HG02840 (cell line): ENCODE measurements at regions not wholly inside any gene's neighbourhood (a gene's known extent, or its start where the extent isn't known, plus 50 kb on each side); places are given as distances from the start of the nearest gene placed in this dataset.
A peak's percentile ranks its signal among the peaks of the same experiment; 100 is the strongest.

Experiments used
- ATAC-seq: cut with Tn5 transposase; IDR thresholded peaks from one replicate; pipeline ENCODE4 v1.9.1; 2021; ENCODE audit warnings: mild to moderate bottlenecking, moderate library complexity, moderate number of reproducible peaks; ENCODE audit not compliant: unreplicated experiment, low FRiP score

DNA sequence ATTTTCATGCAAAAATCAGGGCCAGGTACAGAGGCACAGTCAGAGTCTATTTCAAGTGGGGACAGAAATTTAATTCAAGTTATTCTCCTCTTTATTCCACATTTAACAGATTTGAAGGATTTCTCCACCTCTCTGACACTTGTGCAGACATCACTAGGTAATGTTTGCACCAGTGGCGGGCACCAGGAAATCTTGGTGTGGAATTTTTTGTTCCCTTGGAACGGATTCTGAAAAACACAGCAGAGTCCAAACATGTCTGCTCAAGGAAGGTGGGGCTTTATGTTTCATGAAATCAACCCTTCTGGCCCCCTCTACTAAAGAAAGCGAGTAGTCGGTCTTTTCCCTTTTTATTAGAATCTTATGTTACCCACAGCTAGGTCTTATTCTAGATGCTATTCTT is 271.2 kb upstream of the MDFIC2 start:
- no peak for ATAC-seq

DNA sequence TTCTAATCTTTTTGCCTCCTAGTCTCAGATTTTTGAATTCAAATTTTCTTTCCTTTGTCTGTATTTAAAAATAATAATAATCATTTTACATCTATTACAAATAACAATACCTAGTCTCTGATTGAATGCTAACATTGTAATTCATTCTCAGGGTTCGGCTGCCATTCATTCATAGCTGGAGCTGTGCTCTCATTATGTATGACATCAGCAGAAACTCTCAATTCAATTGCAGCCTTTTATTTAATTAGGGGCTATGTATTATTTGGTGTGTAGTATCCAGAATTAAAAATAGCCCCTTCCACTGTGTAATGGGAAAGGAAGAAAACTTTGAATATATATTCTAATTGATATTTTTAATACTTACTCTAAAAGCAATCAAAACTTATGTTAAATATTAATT is 270.4 kb upstream of the MDFIC2 start:
- ATAC-seq = no peak

DNA sequence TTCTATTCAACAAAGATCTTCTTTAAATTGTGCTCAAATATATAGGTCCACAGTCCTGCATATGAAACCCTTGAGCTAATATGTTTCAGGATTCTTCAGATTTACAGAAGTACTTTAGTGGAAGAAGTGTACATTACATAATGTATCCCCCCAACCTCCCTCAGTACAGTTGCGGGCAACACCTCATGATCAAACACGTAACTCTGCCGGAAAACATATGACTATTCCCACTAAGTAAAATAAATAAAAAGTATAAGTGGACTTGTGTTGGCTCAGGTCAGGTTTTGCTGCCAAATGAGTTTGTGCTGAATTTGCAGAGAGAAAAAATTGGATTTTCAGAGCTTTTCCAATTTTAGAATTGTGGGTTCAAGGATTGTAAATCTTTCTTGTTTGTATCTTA is 267.6 kb upstream of the MDFIC2 start:
- no peak for ATAC-seq

DNA sequence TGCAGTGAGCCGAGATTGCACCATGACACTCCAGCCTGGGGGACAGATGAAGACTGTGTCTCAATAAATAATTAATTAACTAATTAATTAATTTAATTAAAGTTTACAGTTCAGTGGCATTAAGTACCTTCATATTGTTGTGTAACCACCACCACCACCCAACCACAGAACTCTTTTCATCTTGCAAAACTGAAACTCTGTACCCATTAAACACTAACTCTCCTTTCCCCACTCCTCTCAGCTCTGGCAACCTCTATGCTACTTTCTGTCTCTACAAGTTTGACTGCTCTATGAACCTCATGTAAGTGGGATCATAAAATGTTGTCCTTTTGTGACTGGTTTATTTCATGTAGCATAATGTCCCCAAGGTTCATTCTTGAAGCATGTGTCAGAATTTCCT is 259.3 kb upstream of the MDFIC2 start:
- no peak for ATAC-seq

DNA sequence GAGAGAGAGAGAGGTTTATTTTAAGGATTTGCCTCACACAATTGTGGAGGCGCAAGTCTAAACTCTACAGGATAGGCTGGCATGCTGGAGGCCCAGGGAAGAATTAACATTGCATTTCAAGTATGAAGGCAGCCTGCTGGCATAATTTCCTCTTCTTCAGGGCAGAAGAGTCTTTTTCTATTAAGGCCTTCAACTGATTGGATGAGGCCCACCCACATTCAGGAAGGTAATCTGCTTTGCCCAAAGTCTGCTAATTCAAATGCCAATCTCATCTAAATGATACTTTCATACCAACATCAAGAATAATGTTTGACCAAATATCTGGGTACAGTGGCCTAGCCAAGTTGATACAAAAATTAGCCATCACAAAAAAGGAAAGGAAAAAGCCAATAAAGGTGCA is 258.1 kb upstream of the MDFIC2 start:
- ATAC-seq = no peak

DNA sequence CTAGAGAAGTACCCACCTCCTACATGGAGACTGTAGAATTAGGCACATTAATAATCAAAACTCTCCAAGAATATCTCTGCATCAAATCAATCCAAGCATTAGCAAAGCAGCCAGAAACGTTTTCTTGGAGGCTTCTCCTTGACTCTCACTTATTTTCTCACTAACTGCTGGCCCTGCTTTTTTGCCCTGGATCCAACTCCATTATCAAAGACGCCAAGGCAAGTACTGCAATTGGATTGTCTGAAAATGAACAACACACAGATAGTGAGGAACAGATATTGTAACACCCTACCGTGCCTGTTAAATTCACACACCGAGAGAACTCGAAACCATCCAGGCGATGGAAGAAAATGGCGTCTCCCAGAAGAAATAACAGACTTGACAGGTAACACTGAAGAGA is 256.2 kb upstream of the MDFIC2 start:
- no peak for ATAC-seq

DNA sequence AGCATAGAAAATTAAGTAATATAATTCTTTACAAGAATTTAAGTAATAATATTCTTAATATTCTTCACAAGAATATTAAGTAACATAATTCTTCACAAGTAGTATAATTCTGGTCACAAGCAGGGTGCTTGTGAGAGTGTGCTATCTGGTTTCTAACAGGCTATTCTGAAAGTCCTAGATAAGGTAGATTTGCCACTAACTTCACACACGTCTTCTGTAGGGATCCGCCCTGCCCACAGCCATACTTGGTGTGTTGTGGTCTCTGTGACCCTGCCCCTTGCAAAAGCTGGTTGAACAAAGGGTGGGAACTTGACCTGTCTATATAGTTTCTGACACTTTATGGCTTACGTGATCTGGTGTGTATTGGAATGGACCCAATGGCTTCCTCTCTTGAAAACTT is 253.4 kb upstream of the MDFIC2 start:
- ATAC-seq = no peak

DNA sequence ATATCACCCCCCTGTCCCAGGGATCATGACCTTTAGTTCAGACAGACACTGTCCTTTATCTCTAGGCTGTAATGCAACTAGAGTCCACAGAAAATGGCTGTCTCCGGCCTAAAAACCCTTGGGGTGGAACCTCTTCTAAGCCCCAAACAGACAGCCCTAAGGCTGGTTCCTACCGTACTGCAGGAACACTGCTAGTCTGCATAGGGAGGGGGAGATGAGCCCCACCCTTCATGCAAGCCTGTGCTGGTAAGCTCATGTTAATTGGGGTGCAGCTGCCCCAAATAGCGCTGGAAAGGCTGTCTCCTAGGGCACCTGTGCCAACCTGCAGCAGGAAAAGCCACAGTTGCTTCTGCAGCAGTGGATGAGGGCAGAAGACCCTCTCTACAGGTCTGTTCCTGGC is 252.1 kb upstream of the MDFIC2 start:
- ATAC-seq = no peak

DNA sequence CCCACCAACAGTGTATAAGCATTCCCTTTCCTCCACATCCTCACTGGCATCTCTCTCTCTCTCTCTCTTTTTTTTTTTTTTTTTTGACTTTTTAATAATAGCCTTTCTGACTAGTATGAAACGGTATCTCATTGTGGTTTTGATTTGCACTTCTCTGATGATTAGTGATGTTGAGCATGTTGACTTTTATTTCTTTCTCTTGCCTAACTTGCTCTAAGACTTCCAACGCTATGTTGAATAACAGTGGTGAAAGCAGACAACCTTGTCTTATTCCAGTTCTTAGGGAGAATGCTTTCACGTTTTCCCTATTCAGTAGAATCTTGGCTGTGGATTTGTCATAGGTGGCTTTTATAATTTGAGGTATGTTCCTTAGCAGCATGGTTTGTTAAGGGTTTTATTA is 249.4 kb upstream of the MDFIC2 start:
- no peak for ATAC-seq

DNA sequence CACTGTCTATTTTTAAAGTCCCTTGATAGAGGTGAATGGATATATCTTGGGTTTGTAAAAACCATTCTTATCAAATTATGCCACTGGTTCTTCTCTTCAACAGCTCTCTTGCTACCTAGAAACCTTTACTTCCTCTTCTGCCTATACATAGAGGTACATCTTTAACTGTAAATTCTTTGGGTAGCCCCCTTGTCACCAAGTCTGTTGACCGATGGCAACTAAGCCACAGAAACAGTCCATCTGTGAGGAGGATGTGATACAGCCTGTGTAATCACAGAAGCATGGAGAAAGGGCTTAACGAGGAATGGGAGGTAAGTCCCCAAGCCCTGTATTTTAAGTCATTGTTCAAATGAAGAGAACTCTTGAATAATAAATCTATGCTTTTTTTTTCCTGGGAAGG is 246.5 kb upstream of the MDFIC2 start:
- no peak for ATAC-seq

DNA sequence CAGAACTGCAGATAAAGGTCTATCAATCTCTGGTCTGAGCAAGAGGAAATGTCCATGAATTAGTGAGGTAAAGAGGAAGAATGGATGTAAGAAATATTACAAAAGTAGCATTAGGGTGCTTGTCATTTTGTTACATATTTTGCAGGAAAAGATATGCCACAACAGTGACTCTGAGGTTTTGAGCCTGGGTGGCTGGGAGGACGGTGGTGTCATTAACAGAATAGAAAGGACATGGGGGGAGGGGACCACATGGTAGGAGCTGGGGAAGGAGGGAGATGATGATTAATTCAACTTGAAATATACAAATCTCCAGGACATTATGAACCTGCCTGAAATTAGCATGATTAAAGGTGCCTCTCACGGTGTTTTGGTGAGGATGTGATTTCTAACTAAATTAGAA is 245.5 kb upstream of the MDFIC2 start:
- no peak for ATAC-seq

DNA sequence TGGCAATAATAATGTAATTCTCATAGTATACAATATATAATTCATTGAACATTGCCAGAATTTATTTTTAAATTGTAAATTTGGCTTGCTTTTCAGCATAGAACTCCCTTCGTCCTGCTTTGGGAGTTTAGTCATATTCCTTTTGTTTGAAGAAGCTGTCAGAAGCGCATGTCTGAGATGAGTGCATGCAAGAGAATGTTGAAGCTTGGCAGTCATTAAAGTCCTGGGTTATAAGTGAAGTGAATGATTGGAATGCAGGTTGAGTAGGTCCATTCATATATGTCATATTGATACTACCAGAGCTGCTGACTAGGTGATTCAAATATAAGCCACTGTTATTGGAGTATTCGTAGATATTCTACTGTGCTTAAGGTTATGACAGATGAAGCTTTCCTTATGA is 243.6 kb upstream of the MDFIC2 start:
- ATAC-seq = no peak

DNA sequence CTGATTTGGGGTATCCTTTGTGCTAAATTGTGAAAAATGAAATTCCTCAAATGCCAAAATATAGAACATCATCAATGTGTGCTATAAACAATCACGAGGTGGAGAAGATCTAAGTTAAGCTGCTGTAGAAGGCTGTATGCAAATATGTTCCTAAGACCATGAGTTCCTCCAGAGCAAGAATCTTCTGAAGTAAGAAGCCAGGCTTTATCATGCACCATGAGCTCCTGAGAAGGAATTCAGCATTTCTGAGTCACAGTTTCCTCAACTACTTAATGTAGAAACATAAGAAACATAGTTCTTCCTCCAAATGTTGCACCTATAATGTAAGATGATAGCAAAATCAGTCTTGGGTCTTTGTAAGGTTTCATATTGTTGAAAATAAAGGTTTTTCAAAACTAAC is 241.7 kb upstream of the MDFIC2 start:
- ATAC-seq = no peak

DNA sequence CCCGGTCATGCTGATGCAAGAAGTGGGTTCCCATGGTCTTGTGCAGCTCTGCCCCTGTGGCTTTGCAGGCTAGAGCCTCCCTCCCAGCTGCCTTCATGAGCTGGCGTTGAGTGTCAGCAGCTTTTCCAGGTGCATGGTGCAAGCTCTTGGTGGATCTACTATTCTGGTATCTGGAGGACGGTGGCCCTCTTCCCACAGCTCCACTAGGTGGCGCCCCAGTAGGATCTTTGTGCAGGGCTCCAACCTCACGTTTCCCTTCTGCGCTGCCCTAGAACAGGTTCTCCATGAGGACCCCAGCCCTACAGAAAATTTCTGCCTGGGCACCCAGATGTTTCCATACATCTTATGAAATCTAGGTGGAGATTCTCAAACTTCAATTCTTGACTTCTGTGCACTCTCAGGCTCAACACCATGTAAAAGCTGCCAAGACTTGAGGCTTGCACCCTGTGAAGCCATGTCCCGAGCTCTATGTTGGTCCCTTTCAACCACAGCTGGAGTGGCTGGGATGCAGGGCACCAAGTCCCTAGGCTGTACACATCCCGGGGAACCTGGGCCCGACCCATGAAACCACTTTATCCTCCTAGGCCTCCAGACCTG is 238.4 kb upstream of the MDFIC2 start:
- ATAC-seq = peak; percentile 79

DNA sequence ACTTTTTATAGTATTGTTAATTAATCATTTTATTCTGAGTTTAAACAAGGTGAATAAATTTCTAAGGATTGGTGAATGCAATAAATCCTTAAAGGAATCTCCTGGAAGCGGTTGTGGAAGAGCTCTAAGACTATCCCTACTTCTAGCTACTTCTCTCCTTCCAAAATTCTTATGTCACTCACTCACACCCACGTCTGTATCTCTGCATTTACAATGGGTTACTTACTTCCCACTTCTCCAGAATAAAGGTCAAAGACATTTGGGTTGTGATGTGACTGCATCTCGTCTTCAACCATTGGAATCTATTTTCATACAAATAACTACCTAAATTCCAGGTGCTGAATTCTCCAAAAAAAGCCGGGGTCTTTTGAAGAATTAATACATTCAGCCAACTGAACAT is 234.2 kb upstream of the MDFIC2 start:
- ATAC-seq = no peak

DNA sequence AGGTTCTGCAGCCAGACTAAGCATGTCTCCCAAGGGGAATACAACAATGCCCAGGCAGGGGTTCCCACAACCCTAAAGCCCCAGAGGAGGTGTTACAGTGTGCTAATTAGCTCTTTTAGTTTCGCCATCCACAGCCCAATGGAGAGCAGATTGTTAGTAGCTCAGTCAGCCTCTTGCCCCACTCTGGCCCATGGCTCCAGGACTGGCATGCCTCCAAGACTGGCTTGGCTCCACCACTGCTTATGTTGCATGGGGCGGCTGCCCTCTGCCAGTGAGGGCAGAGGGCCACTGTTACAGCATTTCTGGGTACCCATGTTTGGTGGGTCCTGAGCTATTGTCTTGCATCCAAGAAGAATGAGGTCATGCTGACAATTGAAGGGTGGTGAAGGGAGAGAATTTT is 231.1 kb upstream of the MDFIC2 start:
- no peak for ATAC-seq

DNA sequence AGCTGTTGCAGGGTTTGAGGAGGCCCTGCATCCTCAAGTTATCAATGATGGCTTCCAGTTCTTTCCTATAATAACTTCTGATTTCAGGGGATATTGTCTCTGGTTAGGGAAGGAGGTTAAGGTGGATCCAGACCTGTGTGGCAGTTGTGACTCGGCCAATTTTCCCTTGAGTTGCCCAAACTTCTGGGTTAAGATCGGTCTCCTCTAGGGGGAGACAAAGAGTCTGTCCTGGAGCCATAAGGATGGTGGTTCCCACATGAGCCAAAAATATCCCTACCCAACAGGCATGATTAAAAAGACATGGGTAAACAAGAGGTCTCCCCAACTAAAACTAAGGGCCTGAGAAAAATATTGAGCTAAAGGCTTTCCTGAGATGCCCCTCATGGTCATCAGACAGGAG is 227.5 kb upstream of the MDFIC2 start:
- ATAC-seq = no peak

DNA sequence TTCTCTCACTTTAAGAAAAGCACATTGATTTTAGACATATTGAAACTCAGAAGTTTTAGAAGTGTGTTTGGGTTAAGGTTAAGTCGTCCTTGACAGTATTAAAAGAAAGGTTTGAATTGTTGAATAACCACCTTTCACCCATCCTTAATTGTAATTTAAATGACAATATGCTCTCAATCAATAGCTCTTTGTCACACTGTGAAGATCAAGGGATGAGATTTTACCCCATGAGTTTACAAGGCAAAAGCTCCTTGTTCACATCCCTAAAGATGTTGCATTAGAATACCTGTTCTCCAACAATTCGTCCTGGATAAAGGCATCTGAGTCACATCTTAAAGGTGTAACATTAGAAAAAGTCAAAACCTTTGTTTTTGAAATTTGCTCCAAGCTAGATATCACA is 220.4 kb upstream of the MDFIC2 start:
- no peak for ATAC-seq

DNA sequence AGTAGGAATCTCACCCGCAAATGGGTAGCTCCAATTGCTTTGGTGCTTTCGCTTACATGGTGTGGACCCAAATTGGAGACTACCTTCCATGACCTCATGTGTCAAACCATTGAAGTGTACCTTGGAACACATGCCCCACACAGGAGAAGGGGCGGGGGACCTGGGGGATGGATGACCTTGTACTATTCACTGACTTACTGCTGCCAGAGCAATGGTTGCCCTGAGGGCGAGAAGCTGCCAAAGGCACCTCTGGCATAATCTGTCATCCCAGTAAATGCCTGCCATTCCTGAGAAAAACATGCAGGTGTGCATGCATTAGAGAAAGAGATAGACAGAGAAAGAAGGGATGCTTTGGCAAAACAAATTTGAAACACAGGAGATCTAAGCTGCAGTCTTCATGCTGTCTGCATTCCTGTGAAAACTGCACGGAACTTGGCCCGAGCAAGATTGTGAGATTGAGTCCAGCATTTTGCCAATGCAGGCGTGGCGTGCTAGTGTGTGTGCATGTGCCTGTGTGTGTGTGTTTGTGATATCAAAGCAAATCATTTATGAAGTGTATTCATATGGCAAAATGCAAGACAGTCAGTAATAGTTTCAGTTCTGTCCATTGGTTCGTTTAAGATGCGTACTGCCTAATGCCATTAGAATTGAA is 219.5 kb upstream of the MDFIC2 start:
- no peak for ATAC-seq

DNA sequence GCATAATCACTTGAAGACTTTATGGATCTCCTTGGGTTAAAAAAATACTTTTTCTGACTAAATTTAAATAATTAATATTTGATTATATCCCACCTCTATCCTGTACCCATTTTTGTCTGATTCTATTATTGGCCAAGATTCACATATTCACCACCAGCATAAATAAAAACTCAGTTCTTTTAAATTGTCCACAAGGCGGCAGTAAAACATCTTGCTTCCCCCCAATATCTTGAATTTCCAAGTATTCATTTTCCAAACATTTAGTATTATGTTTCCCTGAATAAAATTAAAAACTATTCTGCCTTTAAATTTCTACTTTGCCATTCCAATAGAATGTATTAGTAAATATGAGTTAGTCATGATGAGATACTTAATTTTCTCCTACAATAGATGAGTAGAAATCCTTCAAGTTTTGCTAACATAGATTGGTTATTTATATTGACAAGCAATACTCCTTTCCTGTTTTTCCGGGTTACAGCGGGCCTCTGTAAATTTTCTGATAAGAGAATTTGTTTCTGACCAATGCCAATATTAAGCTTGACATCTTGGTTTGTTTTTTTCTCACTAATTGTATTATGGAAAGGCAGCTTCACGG is 218.7 kb upstream of the MDFIC2 start:
- ATAC-seq = no peak

DNA sequence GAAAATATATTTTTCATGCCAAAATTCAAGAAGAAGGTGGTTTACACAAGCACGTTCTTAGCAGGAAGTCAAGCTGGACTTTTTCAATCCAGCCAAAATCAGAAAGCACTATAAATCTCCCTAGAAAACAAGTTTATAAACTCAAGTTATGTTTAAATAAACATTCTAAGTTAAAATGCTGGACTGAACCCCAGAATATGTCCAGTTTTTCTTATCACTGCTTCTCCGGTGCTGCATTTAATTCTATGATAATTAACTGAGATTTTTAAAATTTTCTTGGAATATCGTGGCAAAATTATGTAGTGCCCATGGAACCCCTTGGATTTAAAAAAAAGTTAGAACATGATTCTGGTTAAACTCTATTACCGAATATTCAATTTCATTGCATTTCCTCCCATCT is 218.2 kb upstream of the MDFIC2 start:
- no peak for ATAC-seq

DNA sequence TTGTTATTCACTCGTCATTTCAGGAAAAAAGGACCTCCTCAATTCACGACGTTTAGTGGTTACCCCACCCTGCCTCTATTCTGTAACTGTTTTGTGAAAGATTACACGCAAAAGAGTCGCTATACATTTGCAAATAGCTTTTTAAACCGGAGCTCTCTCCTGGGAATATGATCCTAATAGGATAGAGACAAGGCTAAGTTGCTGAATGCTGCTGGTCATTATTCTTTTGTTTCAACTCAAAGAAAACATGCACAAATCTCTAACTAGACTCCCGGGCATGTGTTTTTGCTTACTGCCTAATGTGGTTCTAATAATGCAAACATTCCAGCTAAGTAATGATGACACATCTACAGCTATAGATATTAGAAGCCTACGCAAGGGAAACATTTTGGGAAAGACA is 214.6 kb upstream of the MDFIC2 start:
- no peak for ATAC-seq
